PC-3 (cell line): ENCODE measurements at regions not wholly inside any gene's neighbourhood (a gene's known extent, or its start where the extent isn't known, plus 50 kb on each side); places are given as distances from the start of the nearest gene placed in this dataset.
A peak's percentile ranks its signal among the peaks of the same experiment; 100 is the strongest.

Experiments
- ATAC-seq: fragments of 200-7000 bp; cut with Tn5 transposase; 2 replicates; pipeline ENCODE4 v1.9.1; 2020; ENCODE audit warnings: mild to moderate bottlenecking, moderate library complexity
- BruUV-seq: library from RNA; stranded (reverse); fragments of 400-500 nt; replicated peaks from 2 replicates; lab custom pipeline; 2021; lab: Mats Ljungman, UMichigan
- CTCF ChIA-PET: fragments of 300-600 bp; sonication (Branson Sonifier 250); formaldehyde crosslinking; loops from one replicate; lab custom pipeline; 2022; ENCODE audit warnings: antibody characterized with exemption; lab: Charles Lee
- POLR2A ChIA-PET: fragments of 300-600 bp; sonication (Branson Sonifier 250); formaldehyde crosslinking; loops from one replicate; lab custom pipeline; 2022; ENCODE audit warnings: antibody characterized with exemption; ENCODE audit not compliant: unreplicated experiment; lab: Charles Lee
- DNase-seq: peaks from one replicate; pipeline ENCODE4 v3.0.0-alpha.2; 2015
- H2AFZ ChIP-seq: fragments of 300-600 bp; sonication (generic); 2 replicates; pipeline ENCODE4 v1.6.0; 2016; ENCODE audit warnings: antibody characterized with exemption, low read length
- H3F3A ChIP-seq: fragments of 300-600 bp; sonication (generic); one replicate; pipeline ENCODE4 v1.6.0; 2017; ENCODE audit warnings: antibody characterized with exemption, low read length, control low read depth, mild to moderate bottlenecking; ENCODE audit not compliant: unreplicated experiment
- H3K27ac ChIP-seq: fragments of 300-600 bp; sonication (generic); 2 replicates; pipeline ENCODE4 v1.5.1; 2016; ENCODE audit warnings: mild to moderate bottlenecking, low read length
- H3K27me3 ChIP-seq: fragments of 300-600 bp; sonication (generic); 2 replicates; pipeline ENCODE4 v1.6.1; 2016; ENCODE audit warnings: low read length, mixed read lengths
- H3K36me3 ChIP-seq: fragments of 300-600 bp; sonication (generic); 2 replicates; pipeline ENCODE4 v1.6.1; 2016; ENCODE audit warnings: low read depth, mixed run types, low read length, mixed read lengths
- H3K4me1 ChIP-seq: fragments of 300-600 bp; sonication (generic); 2 replicates; pipeline ENCODE4 v1.5.1; 2016; ENCODE audit warnings: low read length; ENCODE audit not compliant: insufficient read depth
- H3K4me2 ChIP-seq: fragments of 300-600 bp; sonication (generic); 2 replicates; pipeline ENCODE4 v1.6.0; 2016; ENCODE audit warnings: low read length
- H3K4me3 ChIP-seq: fragments of 300-600 bp; sonication (generic); 2 replicates; pipeline ENCODE4 v1.5.1; 2016; ENCODE audit warnings: mild to moderate bottlenecking, low read length, mixed read lengths
- H3K79me2 ChIP-seq: fragments of 300-600 bp; sonication (generic); 2 replicates; pipeline ENCODE4 v1.6.1; 2017; ENCODE audit warnings: low read length, mixed read lengths
- H3K9ac ChIP-seq: fragments of 300-600 bp; sonication (generic); 2 replicates; pipeline ENCODE4 v1.6.0; 2016; ENCODE audit warnings: mild to moderate bottlenecking, low read length
- H3K9me2 ChIP-seq: fragments of 300-600 bp; sonication (generic); replicated peaks from 2 replicates; pipeline ENCODE4 v1.6.1; 2016; ENCODE audit warnings: mixed run types, low read length, mixed read lengths
- H3K9me3 ChIP-seq: fragments of 300-600 bp; sonication (generic); 2 replicates; pipeline ENCODE4 v1.6.1; 2016; ENCODE audit warnings: low read length, mixed read lengths
- H4K20me1 ChIP-seq: fragments of 300-600 bp; sonication (generic); 2 replicates; pipeline ENCODE4 v1.6.1; 2016; ENCODE audit warnings: low read length, mixed read lengths
- EZH2 ChIP-seq: fragments of 300-600 bp; sonication (generic); IDR thresholded peaks from one replicate; pipeline ENCODE4 v1.6.1; 2017; ENCODE audit warnings: antibody characterized with exemption, mild to moderate bottlenecking, low read length; ENCODE audit not compliant: unreplicated experiment
- EZH2phosphoT487 ChIP-seq: fragments of 300-600 bp; sonication (generic); IDR thresholded peaks from 2 replicates; pipeline ENCODE4 v1.6.1; 2018; ENCODE audit warnings: mild to moderate bottlenecking, antibody characterized with exemption, low read length, borderline replicate concordance
- intact Hi-C: fragments of 100-400 bp; cut with micrococcal nuclease; formaldehyde crosslinking; loops from 2 replicates; pipeline ENCODE4 v1.9.0; 2023
- TF ChIP-seq, protein P1 (sequence below): fragments of 300-600 bp; sonication (generic); conservative IDR thresholded peaks from 2 replicates; pipeline ENCODE4 v1.5.1; 2017; ENCODE audit warnings: antibody characterized with exemption, low read depth, mild to moderate bottlenecking, low read length

DNA sequence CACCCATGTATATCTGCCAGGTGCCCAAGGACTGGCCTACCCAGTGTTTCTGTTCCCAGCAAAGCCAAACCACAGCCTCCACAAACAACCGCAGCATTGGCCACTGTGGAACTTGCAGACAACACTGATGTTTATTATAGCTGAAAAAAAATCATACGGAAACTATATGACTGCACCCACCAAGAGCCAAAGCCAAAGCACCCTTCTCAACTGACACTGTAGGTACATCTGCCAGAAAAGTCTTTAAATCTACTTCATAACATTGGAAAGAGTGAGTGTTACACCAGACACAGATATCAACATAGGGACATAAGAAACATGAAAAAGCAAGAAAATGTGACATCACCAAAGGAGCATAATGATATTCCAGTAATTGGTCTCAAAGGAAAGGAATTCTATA lies 428.0 kb downstream of the PSAT1 start:
- DNase-seq (no peak), ATAC-seq (no peak)
- H2AFZ ChIP-seq = no peak overlapping the region
- H4K20me1 ChIP-seq = no peaks in the 10 kb centered on the region
- H3K9me3 ChIP-seq = 0 out of 2 replicates have a peak, but pooled peaks cover 4% of the 10 kb centered on the region
- no TSS peak for BruUV-seq
- intact Hi-C loops = loop anchor here (5.0 to 10.0 kb wide), 2 partner anchors 147 to 300 kb away; no protein-coding TSS in a partner anchor
- no peaks in the 10 kb centered on the region for H3K36me3 ChIP-seq
- ChIA-PET CTCF (no interaction called here), POLR2A (no interaction called here)
- H3K79me2 ChIP-seq = no peaks in the 10 kb centered on the region
- H3K4me3 ChIP-seq = no peak overlapping the region
- H3K4me1 ChIP-seq = peaks cover 9% of the 10 kb centered on the region
- no peaks in the 10 kb centered on the region for H3K9me2 ChIP-seq
- no peak overlapping the region for H3K4me2 ChIP-seq
- no peaks in the 10 kb centered on the region for H3K27me3 ChIP-seq
- TF ChIP-seq, protein P1, sequence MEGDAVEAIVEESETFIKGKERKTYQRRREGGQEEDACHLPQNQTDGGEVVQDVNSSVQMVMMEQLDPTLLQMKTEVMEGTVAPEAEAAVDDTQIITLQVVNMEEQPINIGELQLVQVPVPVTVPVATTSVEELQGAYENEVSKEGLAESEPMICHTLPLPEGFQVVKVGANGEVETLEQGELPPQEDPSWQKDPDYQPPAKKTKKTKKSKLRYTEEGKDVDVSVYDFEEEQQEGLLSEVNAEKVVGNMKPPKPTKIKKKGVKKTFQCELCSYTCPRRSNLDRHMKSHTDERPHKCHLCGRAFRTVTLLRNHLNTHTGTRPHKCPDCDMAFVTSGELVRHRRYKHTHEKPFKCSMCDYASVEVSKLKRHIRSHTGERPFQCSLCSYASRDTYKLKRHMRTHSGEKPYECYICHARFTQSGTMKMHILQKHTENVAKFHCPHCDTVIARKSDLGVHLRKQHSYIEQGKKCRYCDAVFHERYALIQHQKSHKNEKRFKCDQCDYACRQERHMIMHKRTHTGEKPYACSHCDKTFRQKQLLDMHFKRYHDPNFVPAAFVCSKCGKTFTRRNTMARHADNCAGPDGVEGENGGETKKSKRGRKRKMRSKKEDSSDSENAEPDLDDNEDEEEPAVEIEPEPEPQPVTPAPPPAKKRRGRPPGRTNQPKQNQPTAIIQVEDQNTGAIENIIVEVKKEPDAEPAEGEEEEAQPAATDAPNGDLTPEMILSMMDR = no peak
- TF ChIP-seq EZH2 = no peak
- no peak for TF ChIP-seq EZH2phosphoT487
- no peak overlapping the region for H3K27ac ChIP-seq
- no peak overlapping the region for H3K9ac ChIP-seq
- no peaks in the 10 kb centered on the region for H3F3A ChIP-seq

DNA sequence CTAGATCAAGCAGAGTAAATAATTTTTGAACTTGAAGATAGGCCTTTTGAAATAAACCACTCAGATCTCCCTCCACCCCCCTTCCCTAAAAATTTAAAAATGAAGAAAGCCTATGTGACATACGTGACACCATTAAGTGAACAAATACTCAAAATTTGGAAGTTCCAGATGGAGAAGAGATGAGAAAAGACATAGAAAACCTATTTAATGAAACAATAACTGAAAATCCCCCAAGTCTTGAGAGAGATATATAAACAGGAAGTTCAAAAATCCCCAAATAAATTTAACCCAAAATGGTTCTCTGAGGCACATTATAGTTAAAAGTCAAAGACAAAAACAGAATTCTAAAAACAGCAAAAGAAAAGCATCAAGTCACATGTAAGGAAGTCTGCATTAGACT lies 428.6 kb downstream of the PSAT1 start:
- no peak overlapping the region for H3K4me2 ChIP-seq
- intact Hi-C loops = loop anchor here (10.0 kb wide), 1 partner anchor 299 kb away; no protein-coding TSS in a partner anchor
- no peaks in the 10 kb centered on the region for H3K9me2 ChIP-seq
- no peaks in the 10 kb centered on the region for H3K36me3 ChIP-seq
- ChIA-PET POLR2A (no interaction called here), CTCF (no interaction called here)
- ATAC-seq (no peak), DNase-seq (no peak)
- no peak overlapping the region for H3K27ac ChIP-seq
- H3K4me1 ChIP-seq = peaks cover 9% of the 10 kb centered on the region
- no peaks in the 10 kb centered on the region for H3K79me2 ChIP-seq
- no peaks in the 10 kb centered on the region for H3F3A ChIP-seq
- H3K27me3 ChIP-seq = no peaks in the 10 kb centered on the region
- H4K20me1 ChIP-seq = no peaks in the 10 kb centered on the region
- H3K4me3 ChIP-seq = no peak overlapping the region
- H3K9ac ChIP-seq = no peak overlapping the region
- TF ChIP-seq EZH2phosphoT487 = no peak
- TF ChIP-seq, protein P1 = no peak
- no peak for TF ChIP-seq EZH2
- H3K9me3 ChIP-seq = 0 out of 2 replicates have a peak, but pooled peaks cover 4% of the 10 kb centered on the region
- no peak overlapping the region for H2AFZ ChIP-seq
- no TSS peak for BruUV-seq

- peak overlapping the region; percentile 7; the same call in 1 of the 2 replicates for H3K27ac ChIP-seq
- no peak for TF ChIP-seq EZH2phosphoT487
- TF ChIP-seq EZH2 = no peak
- TF ChIP-seq, protein P1 = no peak
- no peak overlapping the region for H3K9ac ChIP-seq
- H3F3A ChIP-seq = no peaks in the 10 kb centered on the region
- ATAC-seq = peak; percentile 76
- H3K4me2 ChIP-seq = peak overlapping the region; percentile 58
- H4K20me1 ChIP-seq = no peaks in the 10 kb centered on the region
- DNase-seq = peak; percentile 73
- ChIA-PET POLR2A (no interaction called here), CTCF (no interaction called here)
- H3K9me3 ChIP-seq = no peaks in the 10 kb centered on the region
- peaks cover 17% of the 10 kb centered on the region for H3K4me1 ChIP-seq
- H3K27me3 ChIP-seq = no peaks in the 10 kb centered on the region
- no peaks in the 10 kb centered on the region for H3K36me3 ChIP-seq
- no TSS peak for BruUV-seq
- intact Hi-C loops = no loop called here
- no peaks in the 10 kb centered on the region for H3K9me2 ChIP-seq
- H3K4me3 ChIP-seq = no peak overlapping the region
- no peaks in the 10 kb centered on the region for H3K79me2 ChIP-seq
- no peak overlapping the region for H2AFZ ChIP-seq
These were observed 448.4 kb downstream of the PSAT1 start for GRCh38 chr9:78745331-78745730.
